Left ventricle myocardium inferior (tissue), 1 donor: ENCODE measurements at regions not wholly inside any gene's neighbourhood (a gene's known extent, or its start where the extent isn't known, plus 50 kb on each side); places are given as distances from the start of the nearest gene placed in this dataset.

Source experiments
- DNase-seq: peaks from one replicate; pipeline ENCODE4 v3.0.0-alpha.2; 2020
- H3K27ac ChIP-seq: fragments of 200-600 bp; replicated peaks from 2 replicates; pipeline ENCODE4 v1.8.0; 2021
- H3K27me3 ChIP-seq: fragments of 200-600 bp; 2 replicates; pipeline ENCODE4 v1.8.0; 2021; ENCODE audit warnings: low read depth
- H3K36me3 ChIP-seq: fragments of 200-600 bp; 2 replicates; pipeline ENCODE4 v1.8.0; 2021
- H3K4me1 ChIP-seq: fragments of 200-600 bp; 2 replicates; pipeline ENCODE4 v1.8.0; 2021
- H3K4me3 ChIP-seq: fragments of 200-600 bp; 2 replicates; pipeline ENCODE4 v1.8.0; 2021; ENCODE audit warnings: mild to moderate bottlenecking, moderate library complexity
- H3K9me3 ChIP-seq: fragments of 200-600 bp; replicated peaks from 2 replicates; pipeline ENCODE4 v1.8.0; 2021
- intact Hi-C: fragments of 100-400 bp; cut with micrococcal nuclease; formaldehyde crosslinking; loops from one replicate; pipeline ENCODE4 v1.11.0; 2022
- TF ChIP-seq, protein P1 (sequence below): fragments of 200-600 bp; IDR thresholded peaks from 2 replicates; pipeline ENCODE4 v1.8.0; 2021; ENCODE audit warnings: antibody characterized with exemption, mild to moderate bottlenecking, borderline replicate concordance
- donor health status: DM: no; HTN: yes; CAD: no; lungs with severe emphysema.

DNA sequence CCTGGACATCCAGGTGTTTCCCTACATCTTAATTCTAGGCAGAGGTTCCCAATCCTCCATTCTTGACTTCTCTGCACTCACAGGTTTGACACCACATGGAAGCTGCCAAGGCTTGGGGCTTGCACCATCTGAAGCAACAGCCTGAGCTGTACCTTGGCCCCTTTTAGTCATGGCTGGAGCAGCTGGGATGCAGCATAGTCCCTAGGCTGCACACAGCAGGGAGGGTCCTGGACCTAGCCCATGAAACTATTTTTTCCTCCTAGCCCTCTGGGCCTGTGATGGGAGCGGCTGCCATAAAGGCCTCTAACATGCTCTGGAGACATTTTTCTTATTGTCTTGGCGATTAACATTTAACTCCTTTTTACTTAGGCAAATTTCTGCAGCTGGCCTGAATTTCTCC is 417.2 kb upstream of the FLRT2 start:
- no peak overlapping the region for H3K27ac ChIP-seq
- no peaks in the 10 kb centered on the region for H3K4me1 ChIP-seq
- intact Hi-C loops = no loop called here
- H3K36me3 ChIP-seq = peaks cover 4% of the 10 kb centered on the region
- no peaks in the 10 kb centered on the region for H3K27me3 ChIP-seq
- no peak for DNase-seq
- peaks cover 17% of the 10 kb centered on the region for H3K9me3 ChIP-seq
- TF ChIP-seq, protein P1, sequence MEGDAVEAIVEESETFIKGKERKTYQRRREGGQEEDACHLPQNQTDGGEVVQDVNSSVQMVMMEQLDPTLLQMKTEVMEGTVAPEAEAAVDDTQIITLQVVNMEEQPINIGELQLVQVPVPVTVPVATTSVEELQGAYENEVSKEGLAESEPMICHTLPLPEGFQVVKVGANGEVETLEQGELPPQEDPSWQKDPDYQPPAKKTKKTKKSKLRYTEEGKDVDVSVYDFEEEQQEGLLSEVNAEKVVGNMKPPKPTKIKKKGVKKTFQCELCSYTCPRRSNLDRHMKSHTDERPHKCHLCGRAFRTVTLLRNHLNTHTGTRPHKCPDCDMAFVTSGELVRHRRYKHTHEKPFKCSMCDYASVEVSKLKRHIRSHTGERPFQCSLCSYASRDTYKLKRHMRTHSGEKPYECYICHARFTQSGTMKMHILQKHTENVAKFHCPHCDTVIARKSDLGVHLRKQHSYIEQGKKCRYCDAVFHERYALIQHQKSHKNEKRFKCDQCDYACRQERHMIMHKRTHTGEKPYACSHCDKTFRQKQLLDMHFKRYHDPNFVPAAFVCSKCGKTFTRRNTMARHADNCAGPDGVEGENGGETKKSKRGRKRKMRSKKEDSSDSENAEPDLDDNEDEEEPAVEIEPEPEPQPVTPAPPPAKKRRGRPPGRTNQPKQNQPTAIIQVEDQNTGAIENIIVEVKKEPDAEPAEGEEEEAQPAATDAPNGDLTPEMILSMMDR = no peak
- no peak overlapping the region for H3K4me3 ChIP-seq

DNA sequence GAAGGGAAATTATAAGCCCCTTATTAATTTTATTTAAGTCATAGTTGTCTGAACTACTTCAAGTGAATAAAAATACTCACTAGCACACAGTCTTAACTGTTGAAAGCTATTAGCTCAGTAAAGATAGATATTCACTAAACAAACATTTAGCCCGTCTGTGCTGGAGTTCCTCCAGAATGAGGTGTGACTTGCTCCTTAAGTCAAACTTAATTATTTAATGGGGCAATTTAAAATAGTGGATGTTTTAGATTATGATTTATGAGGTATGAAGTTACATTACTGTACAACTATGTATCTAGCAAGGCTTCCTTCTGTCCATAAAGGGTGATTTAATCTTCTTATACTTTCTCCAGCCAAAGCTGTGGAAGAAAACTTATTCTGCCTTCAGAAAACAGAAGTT is 414.0 kb upstream of the FLRT2 start:
- H3K36me3 ChIP-seq = peaks cover 4% of the 10 kb centered on the region
- intact Hi-C loops = no loop called here
- H3K4me1 ChIP-seq = no peaks in the 10 kb centered on the region
- H3K27me3 ChIP-seq = no peaks in the 10 kb centered on the region
- H3K4me3 ChIP-seq = no peak overlapping the region
- H3K9me3 ChIP-seq = peaks cover 19% of the 10 kb centered on the region
- TF ChIP-seq, protein P1 = no peak
- DNase-seq = no peak
- no peak overlapping the region for H3K27ac ChIP-seq

DNA sequence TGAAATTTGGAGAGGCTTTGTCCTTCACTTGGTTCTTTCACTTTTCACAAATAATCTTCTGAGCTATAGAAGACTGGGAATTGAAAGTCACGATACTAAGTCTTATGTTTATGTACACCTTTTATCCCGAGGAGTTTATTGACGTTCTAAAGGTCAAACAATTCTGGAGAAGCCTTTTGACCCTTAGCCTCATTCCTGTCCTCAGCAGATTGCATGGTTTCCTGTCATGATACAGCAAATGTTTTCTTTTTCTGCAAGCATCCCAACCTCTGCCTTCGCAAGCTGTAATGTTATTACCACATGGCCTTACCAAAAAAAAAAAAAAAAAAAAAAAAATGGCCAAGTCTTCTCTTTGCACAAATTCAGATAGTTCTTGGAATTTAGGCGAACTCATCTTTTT is 411.7 kb upstream of the FLRT2 start:
- no peak for DNase-seq
- TF ChIP-seq, protein P1 = no peak
- intact Hi-C loops = no loop called here
- Histone ChIP-seq H3K36me3 (no peaks in the 10 kb centered on the region), H3K9me3 (peaks cover 4% of the 10 kb centered on the region), H3K27ac (no peak overlapping the region), H3K4me1 (no peaks in the 10 kb centered on the region), H3K27me3 (no peaks in the 10 kb centered on the region), H3K4me3 (no peak overlapping the region)

DNA sequence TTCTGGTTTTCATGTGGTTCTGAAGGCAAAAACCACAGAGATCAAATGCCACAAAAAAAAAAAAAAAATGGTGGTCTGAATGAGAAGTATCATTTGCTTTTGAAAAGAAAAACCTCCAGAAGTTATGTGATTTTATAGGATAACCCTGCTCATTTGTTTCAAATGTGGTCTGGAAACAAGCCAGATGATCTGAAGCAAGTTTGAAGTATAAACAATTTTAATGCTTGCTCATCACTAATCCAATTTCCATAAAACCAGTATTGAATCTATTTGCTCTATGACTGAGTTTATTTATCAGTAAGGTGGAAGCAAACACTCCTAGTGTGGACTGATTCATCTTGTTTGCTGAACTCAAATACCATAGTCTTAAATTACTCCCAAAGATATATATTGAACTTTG is 407.3 kb upstream of the FLRT2 start:
- TF ChIP-seq, protein P1 = no peak
- H3K27ac ChIP-seq = no peak overlapping the region
- intact Hi-C loops = no loop called here
- H3K4me1 ChIP-seq = no peaks in the 10 kb centered on the region
- DNase-seq = no peak
- H3K36me3 ChIP-seq = no peaks in the 10 kb centered on the region
- H3K4me3 ChIP-seq = no peak overlapping the region
- H3K27me3 ChIP-seq = no peaks in the 10 kb centered on the region
- peaks cover 2% of the 10 kb centered on the region for H3K9me3 ChIP-seq

DNA sequence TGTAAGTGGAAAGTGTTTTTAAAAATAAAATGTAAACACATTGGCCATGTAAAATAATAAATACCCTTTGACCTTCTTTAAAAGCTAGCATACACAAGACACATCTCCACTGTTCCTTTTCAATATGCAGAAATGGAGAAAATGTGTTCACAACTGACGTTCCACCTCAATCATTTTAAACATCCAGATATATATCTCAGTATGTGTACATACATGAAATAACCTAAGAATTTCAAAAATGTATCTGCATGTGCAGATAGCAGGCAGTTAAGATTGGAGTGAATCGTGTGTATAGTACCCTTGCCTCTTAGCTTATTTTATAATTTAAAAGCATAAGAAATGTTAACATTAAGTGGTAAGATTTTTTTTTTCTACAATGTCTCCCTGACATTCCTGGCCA is 406.2 kb upstream of the FLRT2 start:
- H3K27me3 ChIP-seq = no peaks in the 10 kb centered on the region
- peaks cover 2% of the 10 kb centered on the region for H3K9me3 ChIP-seq
- H3K27ac ChIP-seq = no peak overlapping the region
- intact Hi-C loops = no loop called here
- no peaks in the 10 kb centered on the region for H3K36me3 ChIP-seq
- no peaks in the 10 kb centered on the region for H3K4me1 ChIP-seq
- no peak for DNase-seq
- TF ChIP-seq, protein P1 = no peak
- no peak overlapping the region for H3K4me3 ChIP-seq
